Activated CD4-positive, alpha-beta T cell treated with anti-CD3 and anti-CD28 coated beads, Interleukin-10, Interleukin-2, amounts not matched to agents 100 ng/mL and 50 ng/mL, durations not matched to agents 16 hours and 8 hours (primary cell): ENCODE measurements at regions not wholly inside any gene's neighbourhood (a gene's known extent, or its start where the extent isn't known, plus 50 kb on each side); places are given as distances from the start of the nearest gene placed in this dataset.
"Not testable (repeated sequence)": the region's sequence is repeated elsewhere in the genome, so short reads cannot be mapped to it uniquely, and the experiment has no call there.

Source experiments
- DNase-seq: peaks from one replicate; pipeline ENCODE4 v3.0.0-alpha.2; 2020

- no peak for DNase-seq
Measured at GRCh38 chr3:153032891-153033290, 129.1 kb upstream of the RAP2B start.

GRCh38 chr3:153036846-153037245 lies 125.2 kb upstream of the RAP2B start:
- no peak for DNase-seq

- peak; percentile 25 for DNase-seq
Measured at GRCh38 chr3:153038367-153038766, 123.7 kb upstream of the RAP2B start.

- DNase-seq, result no peak
Measured at GRCh38 chr3:153038779-153039178, 123.2 kb upstream of the RAP2B start.

GRCh38 chr3:153041181-153041580 lies 120.8 kb upstream of the RAP2B start:
- DNase-seq, result no peak

- peak; percentile 26 for DNase-seq
Measured at GRCh38 chr3:153042088-153042487, 119.9 kb upstream of the RAP2B start.

GRCh38 chr3:153043729-153044328 lies 118.2 kb upstream of the RAP2B start:
- DNase-seq, result no peak

GRCh38 chr3:153045150-153045549 lies 116.9 kb upstream of the RAP2B start:
- DNase-seq, result no peak

GRCh38 chr3:153050978-153051377 lies 111.0 kb upstream of the RAP2B start:
- DNase-seq, result no peak

- no peak for DNase-seq
Measured at GRCh38 chr3:153051427-153052095, 110.5 kb upstream of the RAP2B start.

GRCh38 chr3:153052096-153052460 lies 109.9 kb upstream of the RAP2B start:
- DNase-seq, result no peak

GRCh38 chr3:153055217-153055616 lies 106.8 kb upstream of the RAP2B start:
- DNase-seq, result no peak

- DNase-seq, result no peak
Measured at GRCh38 chr3:153055779-153056178, 106.2 kb upstream of the RAP2B start.

GRCh38 chr3:153058031-153058688 lies 103.9 kb upstream of the RAP2B start:
- DNase-seq, result not testable (repeated sequence)

GRCh38 chr3:153060346-153060745 lies 101.7 kb upstream of the RAP2B start:
- no peak for DNase-seq

GRCh38 chr3:153061938-153062528 lies 100.0 kb upstream of the RAP2B start:
- no peak for DNase-seq

GRCh38 chr3:153063337-153063736 lies 98.7 kb upstream of the RAP2B start:
- no peak for DNase-seq

- DNase-seq, result no peak
Measured at GRCh38 chr3:153066983-153067382, 95.0 kb upstream of the RAP2B start.

GRCh38 chr3:153069598-153070510 lies 92.2 kb upstream of the RAP2B start:
- no peak for DNase-seq

GRCh38 chr3:153070511-153070868 lies 91.5 kb upstream of the RAP2B start:
- no peak for DNase-seq

GRCh38 chr3:153072382-153072781 lies 89.6 kb upstream of the RAP2B start:
- no peak for DNase-seq

- DNase-seq, result no peak
Measured at GRCh38 chr3:153072856-153073255, 89.2 kb upstream of the RAP2B start.

- no peak for DNase-seq
Measured at GRCh38 chr3:153073636-153074035, 88.4 kb upstream of the RAP2B start.
